SU-DHL-6 (cell line): ENCODE measurements at regions not wholly inside any gene's neighbourhood (a gene's known extent, or its start where the extent isn't known, plus 50 kb on each side); places are given as distances from the start of the nearest gene placed in this dataset.

Experiments
- H2AFZ ChIP-seq: fragments of 200-600 bp; sonication (generic); 2 replicates; pipeline ENCODE4 v1.6.1; 2014; ENCODE audit warnings: low read depth, mild to moderate bottlenecking, moderate library complexity, mixed read lengths, antibody characterized with exemption, low read length; ENCODE audit not compliant: severe bottlenecking
- H3F3A ChIP-seq: fragments of 200-600 bp; shearing (Covaris generic); 2 replicates; pipeline ENCODE4 v1.6.0; 2016; ENCODE audit warnings: antibody characterized with exemption, mild to moderate bottlenecking; ENCODE audit not compliant: insufficient read depth
- H3K27ac ChIP-seq: fragments of 200-600 bp; sonication (generic); 2 replicates; pipeline ENCODE4 v1.5.1; 2016; ENCODE audit warnings: low read depth, mild to moderate bottlenecking, low read length, moderate library complexity, mixed read lengths
- H3K27me3 ChIP-seq: fragments of 200-600 bp; sonication (generic), shearing (Covaris generic); 2 replicates; pipeline ENCODE4 v1.6.0; 2014; ENCODE audit warnings: mild to moderate bottlenecking, low read length
- H3K36me3 ChIP-seq: fragments of 200-600 bp; sonication (generic); 2 replicates; pipeline ENCODE4 v1.6.1; 2014; ENCODE audit warnings: mild to moderate bottlenecking, low read length, mixed read lengths
- H3K4me2 ChIP-seq: fragments of 300-600, 200-600 bp; shearing (Covaris generic), sonication (generic); 2 replicates; pipeline ENCODE4 v1.6.0; 2014; ENCODE audit warnings: low read length, low read depth, mild to moderate bottlenecking; ENCODE audit not compliant: poor library complexity, severe bottlenecking
- H3K4me3 ChIP-seq: fragments of 200-600 bp; sonication (generic); 2 replicates; pipeline ENCODE4 v1.5.1; 2014; ENCODE audit warnings: antibody characterized with exemption, low read length, mild to moderate bottlenecking, mixed read lengths; ENCODE audit not compliant: insufficient read depth, poor library complexity, severe bottlenecking
- H3K79me2 ChIP-seq: fragments of 200-600 bp; sonication (generic); 2 replicates; pipeline ENCODE4 v1.6.1; 2014; ENCODE audit warnings: mild to moderate bottlenecking, low read length, moderate library complexity; ENCODE audit not compliant: insufficient read depth
- H3K9ac ChIP-seq: fragments of 200-600 bp; sonication (generic); 2 replicates; pipeline ENCODE4 v1.7.0; 2014; ENCODE audit warnings: mild to moderate bottlenecking, low read length
- H3K9me2 ChIP-seq: fragments of 200-600 bp; sonication (generic); replicated peaks from 2 replicates; pipeline ENCODE4 v1.6.1; 2014; ENCODE audit warnings: low read length; ENCODE audit not compliant: insufficient read depth
- H3K9me3 ChIP-seq: fragments of 200-600 bp; sonication (generic); 2 replicates; pipeline ENCODE4 v1.6.1; 2014; ENCODE audit warnings: low read length, mixed read lengths; ENCODE audit not compliant: insufficient read depth
- H4K20me1 ChIP-seq: fragments of 200-600 bp; sonication (generic); 2 replicates; pipeline ENCODE4 v1.6.1; 2014; ENCODE audit warnings: low read depth, mild to moderate bottlenecking, antibody characterized with exemption, low read length, moderate library complexity, mixed read lengths
- CTCF ChIP-seq: fragments of 200-600 bp; sonication (generic); IDR thresholded peaks from one replicate; pipeline ENCODE4 v1.5.1; 2017; ENCODE audit warnings: antibody characterized with exemption, mild to moderate bottlenecking, low read length, moderate library complexity; ENCODE audit not compliant: insufficient read depth, poor library complexity, severe bottlenecking
- EZH2phosphoT487 ChIP-seq: fragments of 200-600 bp; sonication (generic), shearing (Covaris generic); conservative IDR thresholded peaks from 2 replicates; pipeline ENCODE4 v1.6.1; 2018; ENCODE audit warnings: mild to moderate bottlenecking, antibody characterized with exemption, low read length, moderate library complexity, mixed read lengths

- no peaks in the 10 kb centered on the region for H3K9me3 ChIP-seq
- no peak overlapping the region for H2AFZ ChIP-seq
- H3K79me2 ChIP-seq: no peaks in the 10 kb centered on the region
- no peaks in the 10 kb centered on the region for H3K27me3 ChIP-seq
- no peaks in the 10 kb centered on the region for H4K20me1 ChIP-seq
- no peak overlapping the region for H3K9ac ChIP-seq
- H3K4me3 ChIP-seq: no peak overlapping the region
- H3K4me2 ChIP-seq: no peak overlapping the region
- TF ChIP-seq EZH2phosphoT487 (no peak), CTCF (no peak)
- H3K9me2 ChIP-seq: no peaks in the 10 kb centered on the region
- no peaks in the 10 kb centered on the region for H3K36me3 ChIP-seq
- no peaks in the 10 kb centered on the region for H3F3A ChIP-seq
- no peak overlapping the region for H3K27ac ChIP-seq
Observed at GRCh38 chr22:22702237-22703202, 58.1 kb downstream of the GGTLC2 start.

- TF ChIP-seq EZH2phosphoT487 (no peak), CTCF (no peak)
- Histone ChIP-seq H3K79me2 (no peaks in the 10 kb centered on the region), H3K4me3 (no peak overlapping the region), H3K9me2 (no peaks in the 10 kb centered on the region), H4K20me1 (no peaks in the 10 kb centered on the region), H3F3A (no peaks in the 10 kb centered on the region), H2AFZ (no peak overlapping the region), H3K4me2 (no peak overlapping the region), H3K9ac (no peak overlapping the region), H3K9me3 (no peaks in the 10 kb centered on the region), H3K36me3 (no peaks in the 10 kb centered on the region), H3K27me3 (no peaks in the 10 kb centered on the region), H3K27ac (no peak overlapping the region)
Observed at GRCh38 chr22:22703203-22703570, 58.8 kb downstream of the GGTLC2 start.

- Histone ChIP-seq H3K36me3 (no peaks in the 10 kb centered on the region), H3K4me2 (no peak overlapping the region), H3K27me3 (no peaks in the 10 kb centered on the region), H3K9me2 (no peaks in the 10 kb centered on the region), H3K9me3 (no peaks in the 10 kb centered on the region), H3K79me2 (no peaks in the 10 kb centered on the region), H3F3A (no peaks in the 10 kb centered on the region), H4K20me1 (no peaks in the 10 kb centered on the region), H3K27ac (no peak overlapping the region), H2AFZ (no peak overlapping the region), H3K4me3 (no peak overlapping the region), H3K9ac (no peak overlapping the region)
- TF ChIP-seq CTCF (no peak), EZH2phosphoT487 (no peak)
Observed at GRCh38 chr22:22703715-22704114, 59.3 kb downstream of the GGTLC2 start.
